ENCODE measurements at regions not wholly inside any gene's neighbourhood (a gene's known extent, or its start where the extent isn't known, plus 50 kb on each side); places are given as distances from the start of the nearest gene placed in this dataset.
"Not testable (repeated sequence)": the region's sequence is repeated elsewhere in the genome, so short reads cannot be mapped to it uniquely, and the experiment has no call there.

- DNase-seq (ENCODE audit: missing footprints): no peak
- no peak for ATAC-seq
- intact Hi-C loops (cut with DNase I): no loop called here
Measured at GRCh38 chr15:79164043-79164442, 73.5 kb upstream of the RASGRF1 start.

- ATAC-seq: no peak
- intact Hi-C loops (cut with DNase I): no loop called here
- no peak for DNase-seq (ENCODE audit: missing footprints)
Measured at GRCh38 chr15:79163395-79163794, 72.8 kb upstream of the RASGRF1 start.

DNA sequence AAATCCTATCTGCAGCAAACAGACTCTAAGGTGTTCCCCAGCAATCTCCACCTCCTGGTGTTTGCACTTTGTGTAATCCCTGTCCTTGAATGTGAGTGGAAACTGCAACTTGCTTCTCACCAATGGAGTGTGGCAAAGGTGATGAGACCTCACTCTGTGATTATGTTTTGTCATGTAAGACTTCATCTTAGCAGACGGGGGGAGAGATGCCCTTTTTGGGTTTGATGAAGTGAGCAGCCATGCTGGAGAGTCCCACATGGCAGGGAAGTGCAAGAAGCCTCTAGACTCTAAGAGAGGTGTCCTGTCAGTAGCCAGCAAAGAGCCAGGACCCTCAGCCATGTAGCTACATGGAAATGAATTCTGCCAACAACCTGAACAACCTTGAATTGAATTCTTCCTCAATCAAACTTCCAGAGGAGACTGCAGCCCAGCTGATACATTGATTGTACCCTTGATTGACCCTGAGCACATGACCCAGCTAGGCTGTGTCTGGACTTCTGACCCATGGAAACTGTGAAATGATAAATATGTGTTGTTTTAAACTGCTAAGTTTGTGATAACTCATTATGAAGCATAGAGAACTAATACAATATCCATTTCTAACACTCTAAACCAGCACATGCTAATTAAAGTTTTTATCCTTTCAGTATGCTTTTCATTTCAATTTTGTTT, 71.4 kb upstream of the RASGRF1 start:
- ATAC-seq (no peak), DNase-seq (ENCODE audit: missing footprints) (no peak)
- intact Hi-C loops (cut with DNase I): no loop called here

DNA sequence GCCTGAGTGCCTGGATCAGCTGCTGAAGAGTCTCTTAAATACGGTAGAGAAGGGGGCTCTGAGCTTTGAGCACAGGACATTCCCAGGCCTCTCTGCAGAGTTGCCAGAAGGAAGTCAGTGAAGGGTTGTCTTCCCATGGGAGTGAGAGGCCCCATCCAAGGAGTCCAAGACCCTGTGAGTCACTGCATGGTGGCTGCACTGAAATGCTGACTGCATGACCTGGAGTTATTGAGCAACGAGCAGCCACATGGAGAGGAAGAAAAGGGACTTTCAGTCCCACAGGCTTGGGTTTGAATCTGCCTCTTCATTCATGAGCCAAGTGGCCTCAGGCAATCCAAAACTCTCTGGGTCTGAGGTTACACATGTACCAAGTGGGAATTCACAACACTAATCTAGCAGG, 69.6 kb upstream of the RASGRF1 start:
- peak; percentile 86 for ATAC-seq
- DNase-seq (ENCODE audit: missing footprints): no peak
- intact Hi-C loops (cut with DNase I): no loop called here

DNA sequence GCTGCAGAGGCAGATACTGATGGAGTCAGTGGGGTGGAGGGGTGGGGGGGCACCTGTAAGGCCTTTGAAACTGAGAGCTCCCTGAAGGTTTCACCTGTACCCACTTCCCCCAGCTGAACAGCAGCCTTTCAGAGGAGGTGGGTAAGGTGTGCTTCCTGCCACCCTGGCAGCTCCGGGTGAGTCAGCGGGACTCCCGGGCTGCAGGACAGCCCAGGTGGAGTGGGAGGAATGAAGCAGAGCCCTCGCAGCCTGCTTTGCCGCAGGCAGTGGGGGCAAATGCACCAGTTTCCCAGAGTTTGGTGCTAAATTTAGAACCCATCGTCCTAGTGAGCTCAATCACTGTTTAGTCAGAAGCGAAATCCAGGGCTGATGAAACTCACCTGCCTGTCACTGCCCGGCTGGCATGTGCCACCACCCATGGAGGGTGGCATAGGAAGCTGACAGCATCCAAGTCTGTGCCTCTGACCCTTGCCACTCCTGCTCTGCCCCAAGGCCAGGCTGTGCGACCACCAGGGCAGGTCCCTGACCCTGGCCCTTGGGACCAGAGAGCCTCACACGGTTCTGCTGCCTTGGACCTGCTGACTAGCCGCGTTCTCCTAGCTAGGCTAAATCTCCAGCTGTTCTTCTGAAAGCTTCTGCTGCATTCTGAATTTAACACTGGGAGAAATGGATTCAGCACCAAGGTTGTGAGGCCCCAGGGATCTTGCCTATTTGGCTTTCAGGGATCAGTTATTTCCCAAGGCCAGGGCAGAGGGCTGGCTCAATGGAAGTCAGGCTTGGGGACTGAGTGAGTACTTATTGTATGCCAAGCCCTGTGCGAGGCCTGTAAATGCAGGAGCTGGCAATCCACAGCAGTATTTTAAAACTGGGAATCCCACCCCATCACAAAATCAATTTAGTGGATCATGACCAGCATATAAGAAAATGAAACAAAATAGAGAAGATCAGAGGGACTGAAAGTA, 67.3 kb upstream of the RASGRF1 start:
- ATAC-seq (no peak), DNase-seq (ENCODE audit: missing footprints) (no peak)
- intact Hi-C loops (cut with DNase I): no loop called here

DNA sequence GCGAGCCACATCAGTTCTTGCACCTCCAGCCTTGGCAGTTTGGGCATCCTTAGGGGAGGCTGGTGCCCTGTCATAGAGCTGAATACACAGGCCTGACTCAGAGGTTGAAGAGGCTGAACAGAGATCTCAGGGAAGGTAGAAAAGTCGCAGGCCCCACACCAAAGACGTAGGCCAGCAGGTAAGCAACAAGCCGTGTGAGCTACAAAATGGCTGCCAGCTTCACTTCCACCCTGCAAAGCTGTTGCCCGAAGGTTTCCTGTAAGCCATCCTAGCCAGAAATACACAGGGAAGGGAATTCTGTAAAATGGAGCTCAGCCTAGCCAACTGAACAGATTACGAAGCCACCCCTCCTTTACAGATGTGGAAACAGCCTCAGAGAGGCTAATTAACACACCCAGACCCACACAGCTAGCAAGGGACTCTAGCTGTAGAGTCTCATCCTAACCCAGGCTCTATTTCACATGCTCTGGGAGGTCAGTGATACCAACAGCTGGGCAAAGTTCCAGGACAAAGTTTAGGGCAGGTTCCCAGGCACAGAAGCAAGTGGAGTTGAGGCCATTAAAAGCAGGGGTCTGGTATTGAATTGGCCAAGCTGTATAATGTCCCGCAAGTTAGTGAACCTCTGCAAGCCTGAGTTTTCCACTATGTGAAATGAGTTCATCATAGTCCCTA, 66.3 kb upstream of the RASGRF1 start:
- DNase-seq (ENCODE audit: missing footprints): no peak
- intact Hi-C loops (cut with DNase I): no loop called here
- no peak for ATAC-seq

DNA sequence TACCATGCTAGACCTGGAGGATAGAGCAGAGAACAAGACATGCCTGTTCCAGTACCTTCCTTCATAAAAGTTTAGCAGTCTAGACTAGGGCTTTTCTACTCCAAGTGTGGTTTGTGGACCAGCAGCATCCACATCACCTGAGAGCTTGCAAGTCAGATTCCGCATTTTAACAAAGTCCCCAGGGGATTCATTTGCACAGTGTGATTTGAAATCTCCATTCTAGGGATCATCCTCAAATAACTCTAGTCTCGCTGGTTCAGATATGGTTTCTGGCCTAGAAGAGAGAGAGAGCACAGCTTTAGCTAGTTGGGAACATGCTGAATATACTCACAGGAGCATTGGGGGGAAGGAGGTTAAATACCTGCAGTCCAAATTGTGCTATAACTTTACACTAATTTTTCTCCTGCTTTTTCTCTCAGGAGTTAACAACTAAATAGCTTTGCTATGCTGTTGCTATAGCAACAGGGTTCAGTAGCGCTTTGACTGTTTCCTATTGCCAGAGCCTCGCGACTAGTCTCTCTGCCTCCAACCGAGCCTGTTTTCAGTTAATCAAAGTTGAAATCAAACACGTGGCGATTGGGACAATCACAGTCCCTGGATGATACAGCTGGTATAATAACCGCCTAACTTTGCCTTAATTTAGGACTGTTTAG, 64.0 kb upstream of the RASGRF1 start:
- intact Hi-C loops (cut with DNase I): no loop called here
- DNase-seq (ENCODE audit: missing footprints) (no peak), ATAC-seq (no peak)

- DNase-seq (ENCODE audit: missing footprints); intact Hi-C loops (cut with DNase I); ATAC-seq: not testable (repeated sequence)
Measured at GRCh38 chr15:79144290-79144689, 53.7 kb upstream of the RASGRF1 start.

DNA sequence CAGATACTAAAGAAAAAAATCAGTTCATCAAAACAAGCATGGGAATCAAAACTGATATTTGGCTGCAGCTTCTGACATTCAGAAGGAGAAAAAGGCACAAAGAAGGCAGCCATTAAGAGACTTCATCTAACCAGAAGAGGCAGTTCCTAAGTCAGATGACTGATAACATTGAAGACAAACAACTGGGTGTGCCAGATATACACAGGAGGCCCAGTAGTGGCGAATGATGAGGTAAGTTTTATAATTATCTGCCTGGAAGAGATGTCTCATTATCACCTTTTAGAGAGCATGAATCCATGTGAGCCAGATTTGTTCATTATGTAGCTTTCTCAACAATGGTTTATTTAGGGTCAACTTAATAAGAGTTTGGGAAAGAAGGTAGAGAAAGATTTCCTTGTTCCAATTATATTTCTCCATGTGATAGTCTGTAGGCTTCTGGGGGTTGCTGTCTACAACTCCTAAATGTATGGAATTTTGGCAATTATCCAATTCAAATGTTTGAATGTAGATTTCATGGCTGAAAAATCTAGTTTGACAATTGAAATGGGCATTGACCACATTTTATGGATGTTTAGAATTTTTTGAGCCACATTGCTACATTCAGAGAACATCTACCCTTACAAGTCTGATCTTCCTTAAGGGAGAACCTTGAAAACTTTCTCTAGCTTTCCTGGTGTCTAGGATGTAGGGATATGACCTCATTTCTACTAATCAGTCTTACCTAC, 50.4 kb upstream of the RASGRF1 start:
- ATAC-seq: no peak

More for the DNA sequence above, 50.4 kb upstream of the RASGRF1 start:
- intact Hi-C loops (cut with DNase I): no loop called here
- no peak for DNase-seq (ENCODE audit: missing footprints)

Small RNA genes lying in the stretch of these regions (microRNA-seq; reads per million reads assigned to microRNA genes)
- gene MIR184: 2.9 reads per million

All from Right ventricle myocardium inferior (tissue), 1 donor.